Kidney glomerular epithelial cell (primary cell): ENCODE measurements at regions not wholly inside any gene's neighbourhood (a gene's known extent, or its start where the extent isn't known, plus 50 kb on each side); places are given as distances from the start of the nearest gene placed in this dataset.
"Not testable (repeated sequence)": the region's sequence is repeated elsewhere in the genome, so short reads cannot be mapped to it uniquely, and the experiment has no call there.

Source experiments
- DNase-seq: peaks from one replicate; lab custom pipeline; 2025; lab: John Stamatoyannopoulos, UW

- DNase-seq = no peak
Measured at GRCh38 chr15:50857763-50858162, 50.7 kb upstream of the AP4E1 start.

GRCh38 chr15:50854601-50855490 lies 53.6 kb upstream of the AP4E1 start:
- no peak for DNase-seq

DNA sequence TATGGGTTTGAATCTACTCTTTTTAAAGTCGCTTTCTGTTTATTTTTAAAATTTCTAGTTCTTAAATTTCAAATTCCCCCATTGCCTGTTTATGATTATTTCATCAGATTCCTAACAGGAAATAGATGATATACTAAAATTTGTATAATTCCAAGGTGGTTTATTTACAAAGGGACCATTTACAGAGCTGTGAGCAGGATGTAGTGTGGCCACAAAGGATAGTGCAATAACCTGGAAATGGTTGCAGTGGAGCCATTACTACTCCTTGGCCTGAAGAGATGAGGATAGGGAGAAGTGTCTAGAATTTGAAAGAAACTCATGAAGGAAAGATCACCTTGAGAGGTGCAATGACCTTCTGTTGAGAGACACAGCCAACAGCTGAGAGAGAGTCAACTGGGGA lies 58.5 kb upstream of the AP4E1 start:
- no peak for DNase-seq

DNA sequence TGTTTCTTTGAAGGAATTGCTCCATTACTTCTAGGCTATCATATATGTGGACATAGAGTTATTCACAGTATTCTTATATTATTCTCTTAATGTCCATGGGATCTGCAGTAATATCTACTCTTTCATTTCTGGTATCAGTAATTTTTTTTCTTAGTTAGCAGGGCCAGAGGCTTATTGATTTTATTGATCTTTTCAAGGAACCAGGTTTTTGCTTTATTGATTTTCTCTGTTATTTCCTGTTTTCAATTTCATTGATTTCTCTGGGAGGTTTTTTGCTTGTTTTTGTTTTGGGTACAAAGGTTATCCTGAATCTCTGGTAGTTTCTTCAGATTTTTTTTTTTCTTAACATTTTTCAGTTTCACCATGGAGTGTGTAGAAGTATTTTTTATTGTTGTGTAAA lies 60.1 kb upstream of the AP4E1 start:
- no peak for DNase-seq

- DNase-seq = not testable (repeated sequence)
Measured at GRCh38 chr15:50845181-50845580, 63.3 kb upstream of the AP4E1 start.

GRCh38 chr15:50840520-50840919 lies 68.0 kb upstream of the AP4E1 start:
- no peak for DNase-seq

GRCh38 chr15:50837256-50837770 lies 71.2 kb upstream of the AP4E1 start:
- DNase-seq = no peak

DNA sequence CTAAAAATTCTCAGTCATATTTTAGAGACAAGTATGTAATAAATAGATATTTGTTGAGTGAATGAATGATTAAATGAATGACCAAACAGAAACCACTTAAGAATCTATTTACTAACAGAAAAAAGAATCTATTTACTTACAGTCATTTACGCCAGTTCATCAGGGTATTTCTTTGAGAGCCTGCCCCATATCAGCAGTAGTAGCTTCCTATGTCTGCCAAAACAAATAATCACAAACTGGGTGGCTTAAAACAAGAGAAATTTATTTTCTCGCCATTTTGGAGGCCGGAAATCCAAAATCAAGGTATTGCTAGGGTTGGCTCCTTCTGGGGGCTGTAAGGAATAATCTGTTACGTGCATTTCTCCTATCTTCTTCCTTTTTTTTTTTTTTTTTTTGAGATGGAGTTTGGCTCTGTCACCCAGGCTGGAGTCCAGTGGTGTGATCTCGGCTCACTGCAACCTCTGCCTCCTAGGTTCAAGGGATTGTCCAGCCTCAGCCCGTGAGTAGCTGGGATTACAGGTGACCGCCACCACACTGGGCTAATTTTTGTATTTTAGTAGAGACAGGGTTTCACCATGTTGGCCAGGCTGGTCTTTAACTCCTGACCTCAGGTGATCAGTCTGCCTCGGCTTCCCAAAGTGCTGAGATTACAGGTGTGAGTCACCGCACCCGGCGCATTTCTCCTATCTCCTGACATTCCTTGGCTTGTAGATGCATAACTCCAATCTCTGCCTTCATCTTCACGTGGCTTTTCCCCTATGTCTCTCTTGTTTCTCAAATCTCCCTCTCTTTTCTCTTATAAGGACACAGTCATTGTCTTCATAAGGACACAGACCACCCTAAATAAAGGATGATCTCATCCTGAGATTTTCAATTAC lies 65.2 kb upstream of the SPPL2A start:
- no peak for DNase-seq

GRCh38 chr15:50828610-50829206 lies 63.2 kb upstream of the SPPL2A start:
- peak; percentile 99 for DNase-seq

DNA sequence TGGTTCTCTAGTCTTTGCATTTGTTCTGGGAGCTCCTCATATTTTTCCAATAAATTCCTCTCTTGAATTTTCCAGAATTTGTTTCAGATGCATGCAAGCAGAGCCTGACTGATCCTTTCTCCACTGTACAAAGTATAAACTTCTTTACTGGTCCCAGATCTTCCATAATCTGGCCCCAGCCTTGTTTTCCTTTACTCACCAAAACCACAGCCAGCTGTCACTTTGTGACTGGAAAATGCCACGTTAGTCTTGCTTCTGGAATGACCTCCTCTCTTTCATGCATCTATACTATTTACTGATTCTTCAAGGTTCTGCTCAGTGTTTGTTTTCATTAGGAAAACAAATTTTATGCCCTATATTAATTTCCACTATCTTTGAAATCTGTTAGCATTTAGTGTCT lies 60.4 kb upstream of the SPPL2A start:
- no peak for DNase-seq

- no peak for DNase-seq
Measured at GRCh38 chr15:50824514-50824913, 59.0 kb upstream of the SPPL2A start.

DNA sequence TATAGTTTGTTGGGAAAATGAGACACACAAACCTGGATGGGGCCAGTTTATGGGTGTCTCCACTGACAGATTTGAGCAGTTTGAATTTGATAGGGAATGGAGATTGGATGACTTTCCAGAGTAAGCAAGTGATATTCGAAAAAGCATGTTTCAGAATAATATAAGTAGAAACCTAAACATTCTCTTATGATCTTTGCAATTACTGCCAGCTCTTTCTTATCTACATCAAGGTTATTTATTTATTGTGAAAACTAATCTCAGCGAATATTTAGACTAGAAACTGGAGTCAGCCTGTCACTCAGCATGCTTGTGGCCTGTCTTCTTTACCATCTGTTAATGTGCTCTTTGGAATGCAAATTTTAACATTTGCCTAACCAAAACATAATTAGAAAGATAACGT lies 57.8 kb upstream of the SPPL2A start:
- no peak for DNase-seq

DNA sequence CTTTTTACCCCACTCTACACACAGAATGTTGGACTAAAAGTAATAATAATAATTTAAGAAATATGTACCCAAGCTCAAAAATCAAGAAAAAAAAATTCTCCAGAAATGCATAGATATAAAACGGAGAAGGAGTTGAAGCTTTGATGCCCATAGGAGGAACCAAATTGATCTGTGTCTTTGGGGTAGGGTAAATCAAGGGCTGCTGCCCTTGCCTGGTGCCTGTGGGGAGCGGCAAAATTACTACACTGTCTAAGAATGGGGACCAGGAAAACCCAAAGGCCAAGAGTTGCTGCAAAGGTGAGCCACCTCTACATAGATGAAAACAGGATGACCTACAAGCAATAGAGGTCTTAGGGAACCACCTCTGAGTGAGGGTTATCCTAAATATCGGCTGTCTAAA lies 56.0 kb upstream of the SPPL2A start:
- no peak for DNase-seq

DNA sequence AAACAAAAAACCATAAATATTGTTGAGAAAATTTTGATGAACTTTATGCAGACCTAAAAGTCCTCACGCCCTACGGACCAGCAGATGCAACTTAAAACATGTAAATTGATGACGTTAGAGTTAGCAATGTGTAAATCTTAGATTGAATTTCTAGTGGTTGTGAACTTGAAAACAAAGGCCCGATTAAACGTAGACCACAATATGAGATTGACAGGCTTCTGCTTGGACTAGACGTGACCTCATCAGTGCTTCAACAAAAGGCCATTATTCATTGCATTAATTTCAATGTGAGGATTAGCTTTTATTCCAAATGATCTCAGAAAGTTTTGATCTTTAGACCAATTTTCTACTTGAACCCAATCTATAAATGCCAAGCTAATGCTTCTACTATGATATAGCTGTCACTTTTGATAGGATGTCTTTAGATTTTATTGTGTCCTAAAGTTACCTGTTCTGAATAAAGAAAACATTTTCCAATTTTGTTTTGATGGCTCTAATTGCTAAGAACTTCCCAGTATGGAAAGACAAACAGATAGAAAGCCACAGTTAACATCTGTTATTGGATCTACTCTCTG lies 55.4 kb upstream of the SPPL2A start:
- no peak for DNase-seq

- DNase-seq = no peak
Measured at GRCh38 chr15:50819344-50819743, 53.8 kb upstream of the SPPL2A start.

- DNase-seq = no peak
Measured at GRCh38 chr15:50815958-50816590, 50.6 kb upstream of the SPPL2A start.
